Lung (tissue), 11 donors: ENCODE measurements at regions not wholly inside any gene's neighbourhood (a gene's known extent, or its start where the extent isn't known, plus 50 kb on each side); places are given as distances from the start of the nearest gene placed in this dataset.
A peak's percentile ranks its signal among the peaks of the same experiment; 100 is the strongest.

ENCODE experiments used
- ATAC-seq: fragments of 200-7000 bp; cut with Tn5 transposase; one replicate; pipeline ENCODE4 v1.9.1; 2020; ENCODE audit warnings: moderate number of reproducible peaks; ENCODE audit not compliant: insufficient read depth, low FRiP score
- DNase-seq, 3 donors: peaks; one replicate each; pipeline ENCODE4 v3.0.0-alpha.2; 2013 to 2017
- H3K27ac ChIP-seq, 2 donors: one replicate each; pipeline ENCODE4 v1.5.1; 2013; ENCODE audit warnings: mild to moderate bottlenecking in 2 of 2, moderate library complexity in 2 of 2, control low read depth in 1 of 2, inconsistent platforms in 1 of 2, low read depth in 1 of 2, low read length in 1 of 2
- H3K27me3 ChIP-seq, 3 donors: one replicate each; pipeline ENCODE4 v1.5.1; 2013; ENCODE audit warnings: low read length in 2 of 3; ENCODE audit not compliant: control insufficient read depth in 3 of 3, insufficient read depth in 3 of 3
- H3K36me3 ChIP-seq, 4 donors: one replicate each; pipeline ENCODE4 v1.5.1; 2013; ENCODE audit warnings: low read length in 4 of 4, mild to moderate bottlenecking in 1 of 4, moderate library complexity in 1 of 4; ENCODE audit not compliant: control insufficient read depth in 4 of 4, insufficient read depth in 4 of 4
- H3K4me1 ChIP-seq, 5 donors: one replicate each; pipeline ENCODE4 v1.5.1; 2013; ENCODE audit warnings: low read length in 5 of 5, mild to moderate bottlenecking in 2 of 5, moderate library complexity in 1 of 5; ENCODE audit not compliant: control insufficient read depth in 5 of 5, insufficient read depth in 5 of 5
- H3K4me3 ChIP-seq: one replicate; pipeline ENCODE4 v1.5.1; 2013; ENCODE audit warnings: mild to moderate bottlenecking, control low read depth, moderate library complexity
- H3K9ac ChIP-seq, 2 donors: one replicate each; pipeline ENCODE4 v1.5.1; 2013; ENCODE audit warnings: low read length in 2 of 2, control low read depth in 1 of 2; ENCODE audit not compliant: insufficient read depth in 1 of 2
- H3K9me3 ChIP-seq, 4 donors: one replicate each; pipeline ENCODE4 v1.5.1; 2013; ENCODE audit warnings: low read length in 3 of 4, mild to moderate bottlenecking in 1 of 4, moderate library complexity in 1 of 4; ENCODE audit not compliant: control insufficient read depth in 4 of 4, insufficient read depth in 3 of 4
- CTCF ChIP-seq: IDR thresholded peaks from 2 replicates; pipeline ENCODE4 v1.5.1; 2012; ENCODE audit warnings: mild to moderate bottlenecking; ENCODE audit errors: control extremely low read depth, extremely low read depth
- WGBS, 2 donors: extraction: QIAGEN DNeasy Blood & Tissue Kit; methylation state at CpG; one replicate each; pipeline ENCODE4 v1.1.7; 2013; 5-methylcytosine and 5-hydroxymethylcytosine counted together
- donor health status: control.
- donor health status: control.
- donor health status: Bipolar disorder and iron deficiency.
- donor health status: healthy.
- donor health status: DM: yes; HTN: yes; CAD: no.

GRCh38 chr13:26456650-26457049 is 100.8 kb upstream of the WASF3 start:
- Histone ChIP-seq H3K27me3 (no peaks in the 10 kb centered on the region), H3K4me1 (peaks cover 0 to 4% (median 3%) of the 10 kb centered on the region in 5 donors), H3K9me3 (no peaks in the 10 kb centered on the region), H3K36me3 (no peaks in the 10 kb centered on the region), H3K4me3 (no peak overlapping the region), H3K27ac (no peak overlapping the region), H3K9ac (no peak overlapping the region)
- DNase-seq (peak in 2 of 3 donors; percentile 4 to 57), ATAC-seq (no peak)
- TF ChIP-seq CTCF = no peak
- 63 to 92% methylated on average over 2 of the region's 2 CpGs for WGBS, 2 donors

DNA sequence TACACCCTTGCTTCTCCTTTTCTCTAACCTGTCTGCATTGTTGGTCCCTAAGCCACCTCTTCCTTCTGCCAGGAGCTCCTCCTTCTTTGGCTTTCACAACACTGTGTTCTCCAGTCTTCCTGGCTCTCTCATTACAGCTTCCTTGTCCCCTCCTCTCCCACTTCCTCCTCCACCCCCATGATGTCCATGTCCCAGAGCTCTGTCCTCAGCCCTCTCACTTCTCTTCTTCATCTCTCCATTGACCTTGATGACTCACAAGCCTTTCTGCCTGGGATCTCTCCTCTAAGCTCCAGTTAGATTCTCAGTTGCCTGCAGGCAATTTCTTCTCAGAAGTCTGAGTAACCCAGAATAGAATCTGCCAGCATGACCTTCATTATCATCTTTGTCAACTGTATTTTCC is 100.3 kb upstream of the WASF3 start:
- H3K27me3 ChIP-seq = no peaks in the 10 kb centered on the region

GRCh38 chr13:26458196-26458749 is 99.2 kb upstream of the WASF3 start:
- DNase-seq (no peak), ATAC-seq (no peak)
- no peak overlapping the region for H3K4me3 ChIP-seq
- WGBS, 2 donors = 83 to 89% methylated on average over 10 of the region's 10 CpGs
- no peaks in the 10 kb centered on the region for H3K9me3 ChIP-seq
- no peak for TF ChIP-seq CTCF
- no peaks in the 10 kb centered on the region for H3K36me3 ChIP-seq
- H3K27ac ChIP-seq = peak overlapping the region in 1 of 2 donors; percentile 42
- peaks cover 0 to 4% (median 3%) of the 10 kb centered on the region in 5 donors for H3K4me1 ChIP-seq
- no peak overlapping the region for H3K9ac ChIP-seq
- no peaks in the 10 kb centered on the region for H3K27me3 ChIP-seq

More for the DNA sequence above, 100.3 kb upstream of the WASF3 start:
- Histone ChIP-seq H3K36me3 (no peaks in the 10 kb centered on the region), H3K4me3 (no peak overlapping the region), H3K27ac (no peak overlapping the region), H3K9ac (no peak overlapping the region), H3K4me1 (peaks cover 0 to 4% (median 3%) of the 10 kb centered on the region in 5 donors), H3K9me3 (no peaks in the 10 kb centered on the region)
- no peak for DNase-seq
- TF ChIP-seq CTCF = no peak
- ATAC-seq = peak; percentile 45
